Effector memory CD8-positive, alpha-beta T cell (primary cell): ENCODE measurements at regions not wholly inside any gene's neighbourhood (a gene's known extent, or its start where the extent isn't known, plus 50 kb on each side); places are given as distances from the start of the nearest gene placed in this dataset.
A peak's percentile ranks its signal among the peaks of the same experiment; 100 is the strongest.
"Not testable (repeated sequence)": the region's sequence is repeated elsewhere in the genome, so short reads cannot be mapped to it uniquely, and the experiment has no call there.

Experiments used
- ATAC-seq: fragments of 150-1000 bp; cut with Tn5 transposase; replicated peaks from 2 replicates; pipeline ENCODE4 v1.10.0; 2021; ENCODE audit warnings: mild to moderate bottlenecking, moderate library complexity
- DNase-seq, 3 experiments: peaks; one replicate each; pipeline ENCODE4 v3.0.0; 2021
- H3K27ac Mint-ChIP-seq, 2 donors: one replicate each; pipeline ENCODE4 v1.8.0; 2022; ENCODE audit warnings: mild to moderate bottlenecking in 2 of 2, mixed read lengths in 2 of 2, moderate library complexity in 2 of 2
- H3K27me3 Mint-ChIP-seq, 2 donors: one replicate each; pipeline ENCODE4 v1.8.0; 2022; ENCODE audit warnings: mixed read lengths in 2 of 2
- H3K36me3 Mint-ChIP-seq: one replicate; pipeline ENCODE4 v1.8.0; 2022; ENCODE audit warnings: mild to moderate bottlenecking, moderate library complexity, mixed read lengths; ENCODE audit not compliant: insufficient read depth
- H3K4me1 Mint-ChIP-seq, 2 donors: one replicate each; pipeline ENCODE4 v1.8.0; 2022; ENCODE audit warnings: low read depth in 2 of 2, mixed read lengths in 2 of 2
- H3K4me3 Mint-ChIP-seq, 2 donors: one replicate each; pipeline ENCODE4 v1.8.0; 2022; ENCODE audit warnings: mild to moderate bottlenecking in 2 of 2, mixed read lengths in 2 of 2, moderate library complexity in 2 of 2
- H3K9me3 Mint-ChIP-seq, 2 donors: one replicate each; pipeline ENCODE4 v1.8.0; 2022; ENCODE audit warnings: mixed read lengths in 2 of 2

- Mint-ChIP-seq H3K4me1 (peaks cover 16 to 20% of the 10 kb centered on the region in 2 donors), H3K9me3 (no peaks in the 10 kb centered on the region), H3K27me3 (no peaks in the 10 kb centered on the region), H3K4me3 (no peak overlapping the region), H3K36me3 (peaks cover 30% of the 10 kb centered on the region), H3K27ac (peak overlapping the region in 1 of 2 donors; percentile 15)
- no peak for ATAC-seq
- no peak for DNase-seq
Measured at GRCh38 chr16:29107299-29107698, 122.4 kb downstream of the LAT start.

DNA sequence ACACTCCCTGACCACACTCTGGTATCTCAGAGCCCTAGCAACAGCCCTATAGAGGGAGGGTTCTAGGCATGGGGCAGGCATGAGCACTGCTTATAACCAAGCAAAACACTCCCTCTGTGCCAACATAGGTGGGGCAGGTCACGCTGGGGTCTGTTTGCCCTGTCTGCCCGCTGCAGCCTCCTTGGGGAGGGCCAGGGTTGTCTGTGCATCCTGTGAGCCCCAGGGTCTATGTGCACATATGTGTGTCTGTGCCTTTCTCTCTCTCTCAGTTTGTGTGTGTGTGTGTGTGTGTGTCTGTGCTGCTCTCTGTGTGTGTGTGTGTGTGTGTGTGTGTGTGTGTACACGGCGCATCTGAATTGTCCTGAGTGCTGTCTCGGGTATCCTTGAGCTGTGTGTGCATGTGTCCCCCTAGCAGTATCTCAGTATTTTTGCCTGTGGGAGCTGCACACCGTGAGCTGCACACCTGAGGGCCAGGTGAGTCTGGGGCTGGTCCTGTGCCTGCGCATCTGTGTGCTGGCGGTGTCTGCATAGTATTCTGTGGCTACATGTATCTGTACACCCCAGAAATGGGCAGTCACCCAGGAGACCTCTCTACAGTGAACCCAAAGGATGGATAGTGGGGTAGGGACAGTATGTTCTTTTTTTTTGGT lies 121.5 kb downstream of the LAT start:
- not testable (repeated sequence) for H3K4me3 Mint-ChIP-seq, ATAC-seq, H3K9me3 Mint-ChIP-seq, DNase-seq, H3K27me3 Mint-ChIP-seq
- Mint-ChIP-seq H3K4me1 (peaks cover 6 to 10% of the 10 kb centered on the region in 2 donors), H3K27ac (peak overlapping the region; percentile 15 to 44), H3K36me3 (peaks cover 35% of the 10 kb centered on the region)

GRCh38 chr16:29104600-29104999 lies 119.7 kb downstream of the LAT start:
- DNase-seq, H3K27ac Mint-ChIP-seq, ATAC-seq, H3K4me1 Mint-ChIP-seq, H3K27me3 Mint-ChIP-seq, H3K4me3 Mint-ChIP-seq, H3K9me3 Mint-ChIP-seq: not testable (repeated sequence)
- peaks cover 39% of the 10 kb centered on the region for H3K36me3 Mint-ChIP-seq

GRCh38 chr16:29097965-29098364 lies 113.1 kb downstream of the LAT start:
- H3K9me3 Mint-ChIP-seq = not testable (repeated sequence)

GRCh38 chr16:29094729-29095624 lies 110.1 kb downstream of the LAT start:
- H3K4me1 Mint-ChIP-seq, H3K27me3 Mint-ChIP-seq, H3K9me3 Mint-ChIP-seq, H3K27ac Mint-ChIP-seq, H3K4me3 Mint-ChIP-seq, DNase-seq: not testable (repeated sequence)
- peak; percentile 82 for ATAC-seq
- peaks cover 18% of the 10 kb centered on the region for H3K36me3 Mint-ChIP-seq

More at GRCh38 chr16:29097965-29098364, 113.1 kb downstream of the LAT start:
- not testable (repeated sequence) for H3K27me3 Mint-ChIP-seq, H3K4me3 Mint-ChIP-seq, H3K4me1 Mint-ChIP-seq, H3K27ac Mint-ChIP-seq, DNase-seq
- peaks cover 20% of the 10 kb centered on the region for H3K36me3 Mint-ChIP-seq
- peak; percentile 33 for ATAC-seq

DNA sequence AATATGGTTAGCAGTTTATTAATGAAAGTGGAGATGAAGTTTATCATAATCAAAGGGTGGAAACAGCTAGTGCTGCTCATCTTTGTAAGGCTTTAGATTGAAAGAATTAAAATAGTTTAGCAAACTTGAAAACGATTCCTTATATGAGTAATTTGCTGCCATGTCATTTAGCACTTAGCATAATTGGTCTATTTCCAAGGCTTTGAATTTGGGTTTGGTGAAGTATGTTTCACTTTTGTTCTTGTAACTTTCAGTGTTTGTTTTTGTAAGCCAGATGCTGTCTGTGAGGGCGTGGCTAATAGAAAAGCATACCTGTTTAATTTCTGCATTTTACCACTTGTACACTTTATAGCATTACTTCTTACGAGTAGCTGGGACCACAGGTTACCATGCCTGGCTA lies 109.5 kb downstream of the LAT start:
- not testable (repeated sequence) for H3K27me3 Mint-ChIP-seq, H3K4me3 Mint-ChIP-seq, H3K4me1 Mint-ChIP-seq, H3K9me3 Mint-ChIP-seq, DNase-seq, H3K27ac Mint-ChIP-seq
- ATAC-seq = peak; percentile 40
- peaks cover 20% of the 10 kb centered on the region for H3K36me3 Mint-ChIP-seq

DNA sequence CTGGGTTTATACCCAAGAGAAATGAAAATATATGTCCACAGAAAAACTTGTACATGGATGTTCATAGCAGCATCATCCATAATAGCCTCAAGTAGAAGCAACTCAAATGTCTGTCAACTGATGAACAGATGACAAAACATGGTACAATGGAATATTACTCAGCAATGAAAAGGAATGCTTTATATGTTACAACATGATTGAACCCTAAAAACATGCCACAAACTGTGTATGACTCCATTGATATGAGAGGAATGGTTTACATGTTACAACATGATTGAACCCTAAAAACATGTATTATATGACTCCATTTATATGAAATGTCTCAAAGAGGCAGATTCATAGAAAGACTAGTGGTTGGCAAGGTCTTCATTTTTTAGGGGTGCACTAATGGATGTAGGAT lies 104.8 kb downstream of the LAT start:
- not testable (repeated sequence) for H3K4me3 Mint-ChIP-seq, H3K4me1 Mint-ChIP-seq, DNase-seq, H3K27me3 Mint-ChIP-seq, ATAC-seq, H3K27ac Mint-ChIP-seq, H3K9me3 Mint-ChIP-seq
- H3K36me3 Mint-ChIP-seq = peaks cover 28% of the 10 kb centered on the region

DNA sequence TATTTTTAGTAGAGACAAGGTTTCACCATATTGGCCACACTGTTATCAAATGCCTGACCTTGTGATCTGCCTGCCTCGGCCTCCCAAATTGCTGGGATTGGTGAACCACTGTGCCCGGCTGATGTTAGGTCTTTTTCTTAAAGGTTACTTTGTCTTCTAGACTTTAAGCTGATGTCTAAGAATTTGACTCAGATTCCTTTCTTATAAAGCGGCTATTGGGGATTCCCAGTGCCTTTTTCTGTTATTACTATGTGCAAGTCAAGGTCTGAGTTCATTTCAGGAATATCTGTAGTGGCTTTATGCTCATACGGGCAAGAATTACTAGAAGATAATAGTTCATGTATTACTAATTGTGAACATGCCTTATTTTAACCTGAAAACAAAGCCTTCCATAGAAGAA lies 102.8 kb downstream of the LAT start:
- H3K4me3 Mint-ChIP-seq, H3K4me1 Mint-ChIP-seq, DNase-seq, H3K27me3 Mint-ChIP-seq, ATAC-seq, H3K27ac Mint-ChIP-seq, H3K9me3 Mint-ChIP-seq: not testable (repeated sequence)
- peaks cover 30% of the 10 kb centered on the region for H3K36me3 Mint-ChIP-seq

- ATAC-seq (peak; percentile 80), DNase-seq (peak in 1 of 3 experiments; percentile 8)
- Mint-ChIP-seq H3K27ac (peak overlapping the region in 1 of 2 donors; percentile 46), H3K36me3 (peaks cover 14% of the 10 kb centered on the region), H3K4me3 (peak overlapping the region; percentile 69 to 71)
- H3K27me3 Mint-ChIP-seq, H3K4me1 Mint-ChIP-seq, H3K9me3 Mint-ChIP-seq: not testable (repeated sequence)
Measured at GRCh38 chr16:29081829-29082639, 97.2 kb downstream of the LAT start.

GRCh38 chr16:29074554-29075402 lies 89.9 kb downstream of the LAT start:
- ATAC-seq = peak; percentile 91

DNA sequence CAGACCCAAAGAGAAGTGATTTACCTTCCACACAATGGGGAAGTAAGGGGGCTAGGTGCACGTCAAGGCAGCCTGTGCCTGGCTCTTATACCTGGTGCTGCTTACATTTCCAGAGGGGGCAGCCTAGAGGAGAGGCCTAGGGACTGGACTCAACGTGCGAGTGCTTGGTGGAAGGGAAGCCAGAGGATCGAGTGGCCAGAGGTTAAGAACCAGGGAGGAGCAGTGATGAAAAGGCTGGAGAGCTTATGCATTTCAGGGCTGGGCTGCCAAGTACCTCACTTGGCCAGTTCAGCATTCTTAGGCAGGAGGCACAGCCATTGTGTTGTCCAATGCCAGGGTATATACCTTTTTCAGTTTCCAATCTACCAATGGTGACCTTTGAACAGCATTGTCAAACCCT lies 77.4 kb downstream of the LAT start:
- not testable (repeated sequence) for H3K4me3 Mint-ChIP-seq, H3K27ac Mint-ChIP-seq, H3K27me3 Mint-ChIP-seq, H3K4me1 Mint-ChIP-seq, H3K36me3 Mint-ChIP-seq, ATAC-seq, H3K9me3 Mint-ChIP-seq, DNase-seq

More at GRCh38 chr16:29074554-29075402, 89.9 kb downstream of the LAT start:
- not testable (repeated sequence) for H3K36me3 Mint-ChIP-seq, H3K27me3 Mint-ChIP-seq, H3K9me3 Mint-ChIP-seq
- H3K4me3 Mint-ChIP-seq = peak overlapping the region; percentile 95
- peaks cover 15 to 24% of the 10 kb centered on the region in 2 donors for H3K4me1 Mint-ChIP-seq
- peak in 2 of 3 experiments; percentile 21 to 42 for DNase-seq
- H3K27ac Mint-ChIP-seq = peak overlapping the region; percentile 99

DNA sequence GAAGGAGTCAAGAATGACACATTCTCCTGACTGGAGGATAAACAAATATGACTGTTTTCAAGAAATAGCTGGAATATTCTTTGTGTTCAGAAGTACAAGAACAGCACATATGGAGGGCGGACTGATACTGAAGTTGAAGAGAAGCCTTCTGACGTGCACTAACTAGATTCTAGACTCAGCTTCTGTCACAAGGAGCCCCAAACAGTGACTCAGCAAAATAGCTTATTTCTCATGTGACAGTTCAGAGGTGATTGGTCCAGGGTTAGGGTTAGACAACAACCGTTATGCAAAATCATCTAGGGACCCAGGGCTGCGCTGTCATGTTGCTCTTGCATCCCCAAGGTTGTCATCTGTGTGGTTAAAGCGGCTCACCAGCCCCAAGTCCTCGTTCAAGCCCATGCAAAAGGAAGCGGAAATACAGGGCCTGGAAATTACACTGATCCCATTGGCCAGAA lies 76.6 kb downstream of the LAT start:
- not testable (repeated sequence) for H3K36me3 Mint-ChIP-seq, DNase-seq, H3K27ac Mint-ChIP-seq, H3K4me3 Mint-ChIP-seq, H3K9me3 Mint-ChIP-seq, H3K4me1 Mint-ChIP-seq, H3K27me3 Mint-ChIP-seq, ATAC-seq
